ENCODE measurements at regions not wholly inside any gene's neighbourhood (a gene's known extent, or its start where the extent isn't known, plus 50 kb on each side); places are given as distances from the start of the nearest gene placed in this dataset.

DNA sequence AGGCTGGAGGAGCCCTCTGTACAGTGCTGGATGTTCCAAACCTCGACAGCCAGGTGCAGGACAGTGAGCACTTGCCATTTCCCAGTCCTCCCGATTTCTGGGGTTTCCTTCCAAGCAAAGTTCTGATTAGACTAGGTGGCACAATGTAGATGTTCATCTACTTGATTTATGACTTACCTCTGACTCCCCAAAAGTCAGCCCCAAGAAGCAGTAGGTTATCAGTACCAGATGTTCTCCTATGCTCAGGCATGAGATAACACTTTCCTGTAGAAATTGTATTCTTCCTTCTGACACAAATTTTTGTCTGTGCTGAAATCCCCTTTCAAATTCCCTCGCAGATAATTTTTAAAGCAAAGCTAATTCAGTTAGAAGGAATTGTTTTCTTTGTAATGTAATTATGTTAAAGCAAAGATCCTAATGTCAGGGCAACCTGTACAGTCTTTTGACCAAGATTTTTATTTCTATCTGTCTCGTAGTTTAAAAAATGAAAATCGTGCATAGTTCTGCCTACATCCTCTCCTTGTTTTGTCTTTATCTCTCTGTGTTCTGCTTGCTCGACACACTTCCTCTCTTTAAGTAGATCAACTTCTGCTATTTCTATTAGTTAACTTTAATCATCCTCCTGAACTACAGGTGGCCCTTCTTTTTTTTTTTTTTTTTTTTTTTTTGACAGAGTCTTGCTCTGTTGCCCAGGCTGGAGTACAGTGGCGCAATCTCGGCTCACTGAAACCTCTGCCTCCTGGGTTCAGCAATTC is 102.4 kb upstream of the PJA2 start:
- TF ChIP-seq, protein P1, sequence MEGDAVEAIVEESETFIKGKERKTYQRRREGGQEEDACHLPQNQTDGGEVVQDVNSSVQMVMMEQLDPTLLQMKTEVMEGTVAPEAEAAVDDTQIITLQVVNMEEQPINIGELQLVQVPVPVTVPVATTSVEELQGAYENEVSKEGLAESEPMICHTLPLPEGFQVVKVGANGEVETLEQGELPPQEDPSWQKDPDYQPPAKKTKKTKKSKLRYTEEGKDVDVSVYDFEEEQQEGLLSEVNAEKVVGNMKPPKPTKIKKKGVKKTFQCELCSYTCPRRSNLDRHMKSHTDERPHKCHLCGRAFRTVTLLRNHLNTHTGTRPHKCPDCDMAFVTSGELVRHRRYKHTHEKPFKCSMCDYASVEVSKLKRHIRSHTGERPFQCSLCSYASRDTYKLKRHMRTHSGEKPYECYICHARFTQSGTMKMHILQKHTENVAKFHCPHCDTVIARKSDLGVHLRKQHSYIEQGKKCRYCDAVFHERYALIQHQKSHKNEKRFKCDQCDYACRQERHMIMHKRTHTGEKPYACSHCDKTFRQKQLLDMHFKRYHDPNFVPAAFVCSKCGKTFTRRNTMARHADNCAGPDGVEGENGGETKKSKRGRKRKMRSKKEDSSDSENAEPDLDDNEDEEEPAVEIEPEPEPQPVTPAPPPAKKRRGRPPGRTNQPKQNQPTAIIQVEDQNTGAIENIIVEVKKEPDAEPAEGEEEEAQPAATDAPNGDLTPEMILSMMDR (IDR thresholded peaks at IDR 0.05) = no peak
- no peak for TF ChIP-seq POLR2AphosphoS5 (IDR thresholded peaks at IDR 0.05)
